ENCODE measurements at regions not wholly inside any gene's neighbourhood (a gene's known extent, or its start where the extent isn't known, plus 50 kb on each side); places are given as distances from the start of the nearest gene placed in this dataset.
"Not testable (repeated sequence)": the region's sequence is repeated elsewhere in the genome, so short reads cannot be mapped to it uniquely, and the experiment has no call there.

DNA sequence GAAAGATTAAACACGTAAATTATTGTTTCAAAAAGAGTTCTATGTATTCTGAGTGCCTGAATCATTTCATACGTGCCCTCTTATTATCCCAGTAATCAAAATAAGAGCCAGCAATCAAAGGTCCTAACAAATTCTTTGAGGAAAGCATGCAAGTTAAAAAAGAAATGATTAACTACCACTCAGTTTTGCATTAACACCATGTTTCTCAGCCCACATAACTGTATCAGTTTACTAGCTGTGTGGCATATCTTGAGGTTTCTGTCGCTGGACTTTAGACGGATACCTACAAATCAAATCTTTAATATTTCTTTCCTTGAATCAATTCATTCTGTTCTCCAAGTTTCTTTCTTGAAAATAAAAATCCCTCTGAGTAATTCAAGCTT, 668.9 kb upstream of the CHAC2 start:
- DNase-seq = no peak

DNA sequence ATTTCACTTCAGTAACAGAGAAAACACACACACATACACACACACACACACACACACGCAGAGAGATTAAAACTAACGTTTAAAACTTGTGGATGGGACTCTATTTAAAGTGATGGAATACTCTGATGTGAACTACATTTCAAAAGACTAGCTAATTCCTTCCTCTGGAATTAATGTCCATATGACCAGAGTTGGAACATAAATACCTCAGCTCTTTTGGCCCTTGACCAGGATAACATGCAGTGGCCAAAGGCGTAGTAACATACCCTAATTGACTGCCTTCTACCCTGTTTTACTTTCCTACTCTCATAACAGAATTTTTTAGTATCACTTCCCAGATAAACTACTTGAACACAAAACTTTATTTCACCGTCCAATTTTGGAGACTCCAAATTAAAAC, 671.3 kb upstream of the CHAC2 start:
- no peak for DNase-seq

DNA sequence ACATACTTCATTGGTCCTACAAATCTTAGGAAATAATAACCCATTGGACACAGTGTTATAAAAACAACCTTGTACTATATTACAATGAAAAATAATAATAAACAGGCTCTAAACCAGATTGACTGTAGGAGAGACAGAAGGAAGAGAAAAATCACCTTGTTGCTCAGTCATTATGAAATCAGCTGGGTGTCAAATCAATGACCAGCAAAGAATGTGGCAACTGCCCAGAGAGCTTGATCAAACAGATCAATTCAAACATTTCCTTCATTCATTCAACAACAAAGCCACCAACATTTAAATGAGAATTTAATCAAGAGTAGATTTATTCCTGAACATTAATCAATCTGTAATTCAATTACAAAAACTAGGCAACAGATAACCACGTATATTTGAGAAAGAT, 671.9 kb upstream of the CHAC2 start:
- DNase-seq = no peak

DNA sequence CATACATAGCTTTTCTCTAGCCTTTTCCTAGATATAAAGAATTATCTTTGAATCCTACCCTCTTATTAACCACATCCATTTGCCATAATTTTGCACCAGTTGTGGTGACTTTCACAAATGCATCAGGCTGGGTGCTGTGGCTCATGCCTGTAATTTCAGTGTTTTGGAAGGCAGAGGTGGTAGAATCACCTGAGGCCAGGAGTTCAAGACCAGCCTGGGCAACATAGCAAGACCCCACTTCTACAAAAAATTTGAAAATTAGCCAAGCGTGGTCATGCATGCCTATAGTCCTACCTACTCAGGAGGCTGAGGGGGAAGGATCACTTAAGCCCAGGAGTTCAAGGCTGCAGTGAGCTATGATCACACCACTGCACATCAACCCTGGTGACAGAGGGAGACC, 672.4 kb upstream of the CHAC2 start:
- DNase-seq = no peak

DNA sequence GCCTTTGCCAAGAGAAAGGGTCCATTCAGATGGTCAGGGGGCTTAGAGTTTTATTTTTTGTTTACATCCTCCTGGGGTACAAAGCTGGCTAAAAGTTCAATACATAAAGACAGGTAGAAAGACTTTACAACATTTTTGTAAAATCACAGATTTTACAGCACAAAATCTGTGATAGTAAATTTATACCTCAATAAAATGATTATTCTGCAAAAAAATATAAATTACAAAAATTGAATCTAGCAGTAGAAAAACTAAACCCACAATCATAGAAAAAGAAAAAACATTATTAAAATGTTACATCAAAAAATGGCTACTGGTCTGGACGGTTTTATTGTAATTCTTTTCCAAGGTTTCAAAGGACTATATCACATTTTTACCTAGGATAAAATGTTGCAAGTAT, 674.2 kb upstream of the CHAC2 start:
- no peak for DNase-seq

DNA sequence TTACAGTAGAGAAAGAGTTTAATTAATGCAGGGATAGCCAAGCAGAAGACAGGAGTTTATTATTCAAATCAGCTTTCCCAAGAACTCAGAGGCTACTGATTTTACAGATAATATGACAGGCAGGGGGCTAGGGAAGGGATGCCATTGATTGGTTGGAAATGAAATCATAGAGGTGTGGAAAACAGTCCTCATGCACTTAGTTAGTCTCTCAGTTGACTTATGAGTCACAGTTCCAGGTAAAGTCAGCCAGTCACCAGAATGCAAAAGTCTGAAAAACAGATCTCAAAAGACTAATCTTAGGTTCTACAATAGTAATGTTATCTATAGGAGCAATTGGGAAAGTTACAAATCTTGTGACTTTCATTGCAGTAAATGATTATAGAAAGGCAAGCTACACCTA, 676.4 kb upstream of the CHAC2 start:
- no peak for DNase-seq

DNA sequence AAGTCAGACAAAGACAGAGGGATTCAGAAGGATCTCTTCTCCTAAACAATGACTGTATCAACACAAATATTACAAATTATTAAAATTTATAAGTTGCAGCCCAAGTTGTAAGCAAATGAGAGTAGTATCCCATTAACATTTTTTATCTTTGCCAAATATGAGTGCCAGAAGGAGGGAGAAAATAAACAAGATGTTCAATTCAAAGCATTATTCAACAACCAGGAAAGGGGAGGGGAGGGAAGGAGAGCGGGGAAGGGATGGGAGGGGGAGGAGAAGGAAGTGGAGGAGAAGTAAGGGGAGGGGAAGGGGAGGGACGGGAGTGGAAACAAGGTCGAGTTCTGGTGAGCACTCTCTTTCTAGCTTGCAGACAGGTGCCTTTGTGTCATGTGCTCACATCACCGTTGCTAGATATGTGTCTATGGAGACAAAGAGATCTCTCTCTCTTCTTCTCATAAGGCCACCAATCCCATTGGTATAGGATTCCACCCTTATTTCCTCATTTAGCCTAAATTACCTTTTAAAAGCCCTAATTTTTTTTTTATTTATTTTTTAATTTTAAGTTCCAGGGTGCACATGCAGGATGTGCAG, 679.6 kb upstream of the CHAC2 start:
- no peak for DNase-seq

DNA sequence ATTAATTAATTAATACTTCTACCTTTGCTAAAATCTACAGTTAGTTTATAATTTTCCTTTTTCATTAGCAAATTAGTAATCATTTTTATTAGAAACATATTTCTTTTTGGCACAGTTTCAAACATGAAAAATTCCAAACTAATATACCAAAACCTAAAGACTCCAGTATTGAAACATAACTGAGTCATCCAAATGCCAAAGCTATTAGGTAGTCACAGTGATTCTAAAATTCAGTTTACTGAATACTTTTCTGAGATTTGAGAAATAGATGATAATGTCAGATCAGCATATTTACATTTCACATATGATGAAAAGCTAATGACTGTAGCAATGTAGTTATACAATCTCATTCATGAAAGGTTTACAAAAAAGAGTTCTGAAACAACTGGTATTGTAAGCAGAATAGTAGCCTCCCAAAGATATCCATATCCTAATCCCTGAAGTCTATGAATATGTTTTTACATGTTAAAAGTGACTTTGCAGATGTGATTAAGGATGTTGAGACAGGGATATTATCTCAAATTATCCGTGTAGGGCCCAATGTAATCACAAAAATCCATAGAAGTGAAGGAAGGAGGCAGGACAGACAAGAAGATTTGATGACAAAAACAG, 680.2 kb upstream of the CHAC2 start:
- no peak for DNase-seq

DNA sequence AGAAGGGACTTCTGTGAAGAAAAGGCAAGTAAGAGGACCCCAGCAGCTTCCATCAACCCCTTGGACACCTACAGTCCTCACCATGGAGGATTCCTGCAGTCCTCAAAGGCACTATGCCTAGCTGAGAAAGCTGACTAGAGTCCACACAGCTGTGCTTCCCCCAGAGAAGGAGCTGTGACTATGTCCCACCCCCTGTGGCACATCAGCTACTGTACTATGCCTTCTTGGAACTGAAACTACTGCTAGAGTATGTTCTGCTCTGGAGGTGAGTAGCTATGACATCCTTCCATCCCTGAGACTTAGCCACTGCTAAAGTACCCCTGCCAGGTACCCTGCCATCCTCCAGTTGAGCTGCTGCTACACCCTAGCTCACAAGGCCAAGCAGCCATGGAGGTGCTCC, 690.2 kb upstream of the CHAC2 start:
- DNase-seq = no peak

DNA sequence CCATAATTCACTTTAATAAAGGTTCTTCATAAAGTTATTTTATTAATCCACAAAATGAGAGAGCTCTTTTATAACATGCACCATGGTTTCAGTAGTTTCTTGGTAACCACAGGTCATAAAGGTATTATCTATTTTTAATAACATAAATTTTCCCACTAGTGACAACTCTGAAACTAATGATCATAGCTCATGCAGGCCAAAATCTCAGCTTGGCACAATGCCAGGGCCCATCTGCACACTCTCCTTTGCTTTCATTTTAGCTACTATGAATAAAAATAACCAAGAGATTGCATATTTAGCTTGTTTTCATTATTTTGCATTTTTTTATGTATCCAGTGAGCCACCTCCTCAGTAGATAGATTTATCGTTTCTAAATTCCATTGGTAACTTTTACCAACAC, 691.8 kb upstream of the CHAC2 start:
- DNase-seq = no peak

DNA sequence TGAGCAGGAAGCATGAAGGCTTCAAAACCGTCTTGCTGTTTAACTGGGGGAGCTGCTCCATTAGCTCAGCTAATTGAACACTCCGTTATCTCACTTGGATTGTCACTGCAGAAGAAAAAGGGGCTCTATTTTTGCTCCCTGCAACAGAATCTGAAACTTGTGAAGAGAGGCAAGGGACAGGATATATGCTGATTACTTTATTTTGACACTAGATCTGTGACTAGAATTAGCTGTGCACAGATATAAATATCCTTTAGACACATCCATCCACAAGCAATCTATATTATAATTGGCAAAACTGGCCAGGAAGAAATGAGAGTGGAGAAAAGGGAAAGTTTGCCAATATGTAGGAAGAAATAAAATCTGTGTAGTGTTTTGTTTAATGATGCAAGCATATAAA, 700.1 kb upstream of the CHAC2 start:
- DNase-seq = no peak

DNA sequence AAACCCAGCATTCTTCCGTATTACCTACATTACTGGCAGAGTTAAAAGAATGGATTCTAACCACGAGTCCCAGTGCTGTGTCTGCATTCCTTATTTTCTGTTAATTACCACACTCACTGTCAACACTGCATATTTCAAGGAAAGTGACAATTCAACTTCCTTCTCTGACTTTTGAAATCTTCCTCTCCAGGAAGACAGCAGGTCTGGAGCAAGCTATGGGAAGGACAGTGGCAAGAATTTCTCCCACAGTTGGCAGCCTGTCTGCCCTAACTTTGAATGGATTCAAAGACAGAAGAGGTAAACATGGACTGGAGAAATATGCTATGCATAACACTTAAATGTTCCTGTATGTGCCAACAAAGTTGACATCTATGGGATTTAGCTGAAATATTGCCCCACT, 700.5 kb upstream of the CHAC2 start:
- no peak for DNase-seq

DNA sequence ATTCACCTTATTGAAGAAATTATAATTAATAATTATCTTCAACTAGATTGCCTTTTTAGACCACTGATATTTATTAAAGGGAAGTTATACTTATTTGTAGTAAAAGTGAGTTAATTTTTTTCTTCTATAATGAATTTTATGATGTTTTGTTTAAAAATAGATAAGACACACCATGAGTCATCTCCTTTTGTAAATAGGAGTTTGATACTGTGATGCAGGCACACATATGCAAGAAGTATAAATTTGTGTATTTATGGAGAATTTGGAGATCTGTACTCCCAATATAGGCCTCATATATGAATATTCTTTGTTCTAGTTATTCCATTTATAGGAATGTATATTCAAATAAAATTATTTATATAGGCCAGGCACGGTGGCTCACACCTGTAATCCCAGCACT, 703.5 kb upstream of the CHAC2 start:
- no peak for DNase-seq

DNA sequence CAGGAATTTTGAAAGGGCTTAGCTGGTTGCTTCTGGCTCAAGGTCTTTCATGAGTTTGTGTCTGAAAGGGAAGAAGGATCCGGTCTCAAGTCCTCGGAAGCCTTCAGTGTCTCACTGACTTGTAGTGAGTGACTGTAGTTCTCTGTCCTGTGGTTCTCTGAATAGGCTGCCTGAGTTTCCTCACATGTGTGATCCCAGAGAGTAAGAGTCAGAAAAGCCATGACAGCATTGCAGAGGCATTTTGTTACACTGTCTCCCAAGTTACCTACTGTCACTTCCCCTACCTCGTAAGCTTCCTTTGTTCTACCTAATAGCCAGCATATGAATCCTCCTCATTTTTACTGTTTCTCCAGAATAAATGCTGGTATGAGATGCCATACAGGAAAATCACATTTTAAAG, 709.1 kb upstream of the CHAC2 start:
- DNase-seq = no peak

DNA sequence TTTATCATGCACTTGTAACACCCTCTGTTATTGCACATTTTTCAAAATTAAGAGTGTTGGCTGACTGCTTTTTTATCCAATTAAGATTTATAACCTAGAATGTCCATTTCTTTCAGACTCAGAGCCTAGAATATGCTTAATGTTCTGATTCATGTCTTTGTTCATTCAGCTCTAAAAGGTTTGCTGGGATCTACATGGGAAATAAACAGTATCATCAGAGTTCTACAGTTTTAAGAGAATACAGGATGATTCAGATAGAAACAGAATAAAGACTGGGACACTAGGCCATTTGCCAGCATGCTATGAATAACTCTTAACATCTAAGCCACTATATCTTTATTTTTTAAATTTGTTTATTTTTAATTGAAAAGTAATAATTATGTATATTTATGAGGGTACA, 713.7 kb upstream of the CHAC2 start:
- no peak for DNase-seq

DNA sequence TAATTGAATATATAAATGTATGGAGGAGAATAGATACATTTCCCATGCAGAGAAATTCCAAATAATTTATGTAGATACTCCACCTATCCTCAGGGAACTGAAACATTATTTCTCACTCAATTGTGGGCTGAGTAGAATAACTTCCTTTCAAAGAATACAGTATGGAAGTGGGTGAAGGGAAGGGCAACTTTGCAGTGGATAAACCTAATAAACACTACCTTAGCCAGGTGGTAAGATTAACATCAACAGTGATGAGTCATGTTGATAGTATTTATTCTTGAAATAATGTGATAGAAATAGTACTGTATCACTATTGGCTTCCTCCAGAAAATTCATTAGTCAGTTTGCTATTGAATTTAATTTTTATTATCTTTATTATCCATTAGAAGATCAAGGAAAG, 716.4 kb upstream of the CHAC2 start:
- DNase-seq = no peak

DNA sequence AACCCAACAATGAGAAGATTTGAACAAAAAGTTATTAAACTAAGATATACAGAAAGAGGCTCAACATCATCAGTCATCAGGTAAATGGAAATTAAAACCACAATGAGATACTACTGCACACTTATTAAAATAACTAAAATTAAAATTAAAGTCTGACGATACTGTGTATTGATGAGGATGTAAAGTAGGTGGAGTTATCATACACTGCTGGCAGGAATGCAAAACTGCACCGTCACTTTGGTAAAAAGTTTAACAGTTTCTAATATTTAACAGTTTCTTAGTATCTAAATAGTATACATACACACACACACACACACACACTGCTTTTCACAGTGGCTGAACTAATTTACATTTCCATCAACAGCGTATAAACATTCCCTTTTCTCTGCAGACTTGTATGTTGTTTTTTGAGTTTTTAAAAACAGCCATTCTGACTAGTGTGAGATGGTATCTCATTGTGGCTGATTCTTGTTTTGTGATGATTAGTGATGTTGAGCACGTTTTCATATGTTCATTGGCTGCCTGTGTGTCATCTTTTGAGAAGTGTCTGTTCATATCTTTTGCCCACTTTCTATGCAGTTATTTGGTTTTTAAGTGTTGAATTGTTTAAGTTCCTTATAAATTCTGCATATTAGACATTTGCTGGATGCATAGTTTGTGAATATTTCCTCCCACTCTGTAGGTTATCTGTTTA, 726.9 kb upstream of the CHAC2 start:
- no peak for DNase-seq

DNA sequence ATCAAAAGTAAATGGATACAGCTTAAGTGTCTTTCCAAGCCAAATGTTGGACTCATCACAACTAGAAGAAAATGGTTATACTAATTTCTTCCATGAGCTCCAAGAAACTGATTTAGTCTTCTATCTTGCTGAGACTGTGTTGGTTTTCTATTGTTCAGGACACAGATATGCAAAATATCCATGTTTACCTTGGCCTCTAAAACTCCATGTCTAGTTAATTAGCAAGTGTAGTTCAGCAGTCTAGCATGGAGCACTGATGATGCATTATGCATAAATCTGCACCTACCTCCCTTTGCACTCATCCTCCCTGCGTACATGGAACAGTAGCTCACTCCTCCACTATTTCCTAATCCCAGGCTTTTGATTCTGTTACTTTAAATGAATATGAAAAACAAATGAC, 731.4 kb upstream of the CHAC2 start:
- DNase-seq = no peak

DNA sequence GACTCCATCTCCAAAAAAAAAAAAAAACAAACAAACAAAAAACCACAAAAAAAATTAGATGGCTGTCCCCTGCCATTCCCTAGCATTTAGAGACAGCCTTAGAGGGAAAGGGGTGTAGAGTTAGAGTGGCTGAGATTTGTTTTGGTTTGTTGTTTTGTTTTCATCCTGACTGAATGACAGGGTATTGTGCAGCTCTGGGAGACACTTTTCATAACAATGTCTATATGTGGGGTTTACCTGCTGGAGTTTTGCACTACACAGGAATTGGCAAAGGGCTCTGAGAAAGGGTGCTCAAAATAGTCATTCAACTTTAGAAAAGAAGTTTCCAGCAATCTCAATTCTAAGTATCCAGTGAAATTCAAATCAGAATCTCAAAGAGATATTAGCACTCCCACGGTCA, 732.5 kb upstream of the CHAC2 start:
- DNase-seq = no peak

DNA sequence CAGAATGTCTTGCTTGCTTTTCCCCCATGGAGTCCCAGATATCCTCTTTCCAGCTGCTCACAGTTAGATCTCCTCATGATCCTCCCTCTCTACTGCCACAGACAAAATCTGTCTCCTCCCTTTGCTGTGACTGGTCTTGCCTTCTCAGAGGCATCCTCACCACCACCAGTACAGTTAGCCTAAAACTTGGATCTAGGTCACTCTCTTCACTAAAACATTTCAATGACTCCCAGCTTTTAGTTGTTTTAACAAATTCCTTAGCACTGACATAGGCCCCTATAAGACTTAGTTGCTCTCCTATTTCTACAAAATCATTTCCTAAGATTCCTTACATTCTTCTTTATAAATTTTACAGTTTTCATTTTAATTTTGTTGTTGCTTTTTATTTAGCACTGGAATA, 734.2 kb upstream of the CHAC2 start:
- no peak for DNase-seq

DNA sequence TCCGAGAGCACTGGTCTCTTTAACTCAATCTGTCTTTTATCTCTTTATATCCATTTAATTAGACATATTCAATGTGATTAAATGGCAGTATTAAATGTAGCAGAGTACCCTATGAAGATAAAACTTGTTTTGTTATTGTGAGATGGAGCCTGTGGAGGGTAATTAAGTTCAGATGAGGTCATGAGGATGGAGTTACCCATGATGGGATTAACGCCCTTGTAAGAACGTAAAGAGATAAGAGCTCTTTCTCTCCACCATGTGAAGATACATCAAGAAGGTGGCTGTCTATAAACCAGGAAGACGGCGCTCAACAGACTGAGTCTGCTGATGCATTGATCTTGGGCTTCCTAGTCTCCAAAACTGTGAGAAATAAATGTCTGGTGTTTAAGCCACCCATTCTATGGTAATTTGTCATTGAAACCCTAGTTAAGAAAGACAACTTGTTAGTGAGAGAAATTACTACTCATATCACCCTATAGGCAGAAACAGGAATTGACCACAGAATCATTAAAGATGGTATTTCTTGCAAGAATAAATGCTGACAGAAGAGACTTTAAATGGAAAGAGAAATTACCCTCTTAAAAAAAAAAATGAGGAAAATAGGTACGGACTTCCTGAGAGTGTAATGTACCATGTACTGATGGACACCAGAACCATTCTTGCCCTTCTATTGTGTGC, 738.7 kb upstream of the CHAC2 start:
- DNase-seq = no peak

DNA sequence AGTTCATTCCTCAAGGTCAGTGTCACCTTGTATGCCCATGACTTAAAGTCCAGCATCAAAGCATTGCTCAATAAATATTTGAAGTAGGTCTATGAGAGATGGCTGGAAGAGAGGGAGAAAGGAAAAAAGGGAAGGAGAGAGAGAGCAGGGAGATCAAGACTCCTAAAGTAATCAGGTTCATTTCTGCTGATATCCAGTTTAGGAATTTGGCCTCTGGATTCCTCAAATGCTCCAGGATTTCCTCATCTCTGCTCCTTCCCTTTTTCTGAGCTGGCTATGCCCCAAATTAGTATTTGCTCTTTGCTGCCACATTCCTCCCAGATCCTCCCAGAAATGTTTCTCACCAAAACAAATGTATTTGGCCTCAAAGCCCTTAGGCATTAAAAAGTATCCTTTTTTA, 739.4 kb upstream of the CHAC2 start:
- DNase-seq = no peak

DNA sequence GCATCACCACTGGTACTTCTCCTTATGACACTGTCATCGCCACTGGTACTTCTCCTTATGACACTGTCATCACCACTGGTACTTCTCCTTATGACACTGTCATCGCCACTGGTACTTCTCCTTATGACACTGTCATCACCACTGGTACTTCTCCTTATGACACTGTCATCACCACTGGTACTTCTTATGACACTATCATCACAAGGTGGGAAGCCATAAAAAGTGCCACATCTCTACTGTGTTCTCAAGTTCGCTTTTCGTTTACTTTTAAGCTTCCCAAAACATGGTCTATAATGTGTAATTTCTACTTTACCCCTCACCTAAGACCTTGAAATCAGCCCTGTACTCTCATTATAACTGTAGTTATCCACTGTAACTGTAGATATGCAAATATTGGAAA, 745.4 kb upstream of the CHAC2 start:
- DNase-seq = not testable (repeated sequence)

DNA sequence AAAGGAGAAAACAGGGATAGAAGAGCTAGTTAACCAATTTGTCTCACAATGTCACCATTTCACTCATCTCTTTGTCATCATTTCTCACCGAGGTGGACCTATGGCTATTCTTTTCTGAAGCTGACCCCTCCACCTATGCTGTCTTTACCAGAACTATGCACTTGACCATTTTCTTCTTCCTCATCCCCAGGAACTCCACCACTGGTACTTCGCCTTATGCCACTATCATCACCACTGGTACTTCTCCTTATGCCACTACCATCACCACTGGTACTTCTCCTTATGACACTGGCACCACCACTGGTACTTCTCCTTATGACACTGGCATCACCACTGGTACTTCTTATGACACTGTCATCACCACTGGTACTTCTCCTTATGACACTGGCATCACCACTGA, 745.8 kb upstream of the CHAC2 start:
- DNase-seq = no peak

All from NK-92 treated with Interleukin-12 subunit alpha and Interleukin-12 subunit beta, amount 100 ng/mL, for 24 hours (cell line).